BE2C (cell line): ENCODE measurements at regions not wholly inside any gene's neighbourhood (a gene's known extent, or its start where the extent isn't known, plus 50 kb on each side); places are given as distances from the start of the nearest gene placed in this dataset.

Experiments
- DNase-seq: peaks from one replicate; pipeline ENCODE4 v3.0.0-alpha.2; 2020
- H3K27me3 ChIP-seq: fragments of 250-450 bp; sonication (Bioruptor Pico); 2 replicates; pipeline ENCODE4 v1.5.1; 2020; ENCODE audit warnings: mild to moderate bottlenecking
- H3K36me3 ChIP-seq: fragments of 250-450 bp; sonication (Bioruptor Pico); 2 replicates; pipeline ENCODE4 v1.5.1; 2020; ENCODE audit warnings: mild to moderate bottlenecking
- H3K4me1 ChIP-seq: fragments of 250-450 bp; sonication (Bioruptor Pico); 2 replicates; pipeline ENCODE4 v1.5.1; 2020
- H3K4me3 ChIP-seq: 2 replicates; pipeline ENCODE4 v1.5.1; 2011; ENCODE audit warnings: low read depth, low read length
- H3K9me3 ChIP-seq: fragments of 250-450 bp; sonication (Bioruptor Pico); 2 replicates; pipeline ENCODE4 v1.5.1; 2020
- TF ChIP-seq, protein P1 (sequence below): IDR thresholded peaks from 2 replicates; pipeline ENCODE4 v1.5.1; 2012; ENCODE audit warnings: mild to moderate bottlenecking, low read depth, low read length

DNA sequence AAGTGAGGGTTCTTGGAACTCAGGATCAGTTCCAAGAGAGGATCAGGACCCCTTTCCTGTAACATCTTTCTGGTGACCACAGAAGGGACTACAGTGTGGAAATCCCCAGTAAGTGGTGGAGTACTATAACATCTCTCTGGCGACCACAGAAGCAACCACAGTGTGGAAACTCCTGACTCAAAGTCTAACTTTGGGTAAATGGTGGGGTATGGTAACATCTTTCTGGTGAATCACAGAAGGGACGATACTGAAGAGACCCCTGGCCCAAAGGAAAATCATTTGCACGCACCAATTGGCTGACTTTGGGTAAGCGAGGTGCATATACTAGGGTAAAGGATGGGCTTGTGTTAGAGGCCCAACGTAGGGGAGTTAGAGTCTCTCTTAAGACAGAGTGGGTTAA lies 56.3 kb upstream of the GULP1 start:
- Histone ChIP-seq H3K27me3 (no peaks in the 10 kb centered on the region), H3K4me1 (no peaks in the 10 kb centered on the region), H3K9me3 (no peaks in the 10 kb centered on the region), H3K4me3 (no peak overlapping the region), H3K36me3 (no peaks in the 10 kb centered on the region)
- TF ChIP-seq, protein P1, sequence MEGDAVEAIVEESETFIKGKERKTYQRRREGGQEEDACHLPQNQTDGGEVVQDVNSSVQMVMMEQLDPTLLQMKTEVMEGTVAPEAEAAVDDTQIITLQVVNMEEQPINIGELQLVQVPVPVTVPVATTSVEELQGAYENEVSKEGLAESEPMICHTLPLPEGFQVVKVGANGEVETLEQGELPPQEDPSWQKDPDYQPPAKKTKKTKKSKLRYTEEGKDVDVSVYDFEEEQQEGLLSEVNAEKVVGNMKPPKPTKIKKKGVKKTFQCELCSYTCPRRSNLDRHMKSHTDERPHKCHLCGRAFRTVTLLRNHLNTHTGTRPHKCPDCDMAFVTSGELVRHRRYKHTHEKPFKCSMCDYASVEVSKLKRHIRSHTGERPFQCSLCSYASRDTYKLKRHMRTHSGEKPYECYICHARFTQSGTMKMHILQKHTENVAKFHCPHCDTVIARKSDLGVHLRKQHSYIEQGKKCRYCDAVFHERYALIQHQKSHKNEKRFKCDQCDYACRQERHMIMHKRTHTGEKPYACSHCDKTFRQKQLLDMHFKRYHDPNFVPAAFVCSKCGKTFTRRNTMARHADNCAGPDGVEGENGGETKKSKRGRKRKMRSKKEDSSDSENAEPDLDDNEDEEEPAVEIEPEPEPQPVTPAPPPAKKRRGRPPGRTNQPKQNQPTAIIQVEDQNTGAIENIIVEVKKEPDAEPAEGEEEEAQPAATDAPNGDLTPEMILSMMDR = no peak
- no peak for DNase-seq

DNA sequence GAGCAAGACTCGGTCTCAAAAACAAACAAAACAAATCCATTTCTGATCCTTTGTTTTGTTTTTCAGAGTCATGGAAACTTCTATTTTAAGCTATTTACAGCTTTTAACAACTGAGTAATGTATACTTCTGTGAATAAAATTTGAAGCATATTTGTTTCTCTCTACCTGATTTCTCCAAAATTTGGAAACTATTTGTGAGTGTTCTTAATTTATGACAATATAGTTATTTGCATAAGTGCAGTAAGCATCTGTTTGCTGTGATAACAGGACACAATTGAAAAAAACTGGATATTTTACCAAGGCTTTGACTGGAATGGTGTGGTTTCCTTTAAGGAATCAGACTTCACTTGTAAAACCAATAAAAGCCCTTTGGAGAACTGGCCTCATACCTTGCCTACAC lies 53.3 kb upstream of the GULP1 start:
- H3K4me1 ChIP-seq = no peaks in the 10 kb centered on the region
- H3K9me3 ChIP-seq = no peaks in the 10 kb centered on the region
- no peak overlapping the region for H3K4me3 ChIP-seq
- no peaks in the 10 kb centered on the region for H3K36me3 ChIP-seq
- no peaks in the 10 kb centered on the region for H3K27me3 ChIP-seq
- TF ChIP-seq, protein P1 = no peak
- DNase-seq = no peak
